ENCODE measurements at regions not wholly inside any gene's neighbourhood (a gene's known extent, or its start where the extent isn't known, plus 50 kb on each side); places are given as distances from the start of the nearest gene placed in this dataset.

GRCh38 chr22:27684901-27685300, 116.7 kb downstream of the MN1 start:
- Mint-ChIP-seq H3K9me3 (peaks cover 7% of the 10 kb centered on the region), H3K27ac (ENCODE audit: unreplicated experiment) (peak overlapping the region; percentile 35), H3K4me3 (no peak overlapping the region), H3K27me3 (ENCODE audit: low read depth) (no peaks in the 10 kb centered on the region), H3K4me1 (peaks cover 52% of the 10 kb centered on the region), H3K36me3 (ENCODE audit: low read depth) (no peaks in the 10 kb centered on the region)
- no peak for TF ChIP-seq CTCF (conservative IDR thresholded peaks at IDR 0.05)
- no peak for DNase-seq (ENCODE audit: low read depth, low spot score)

DNA sequence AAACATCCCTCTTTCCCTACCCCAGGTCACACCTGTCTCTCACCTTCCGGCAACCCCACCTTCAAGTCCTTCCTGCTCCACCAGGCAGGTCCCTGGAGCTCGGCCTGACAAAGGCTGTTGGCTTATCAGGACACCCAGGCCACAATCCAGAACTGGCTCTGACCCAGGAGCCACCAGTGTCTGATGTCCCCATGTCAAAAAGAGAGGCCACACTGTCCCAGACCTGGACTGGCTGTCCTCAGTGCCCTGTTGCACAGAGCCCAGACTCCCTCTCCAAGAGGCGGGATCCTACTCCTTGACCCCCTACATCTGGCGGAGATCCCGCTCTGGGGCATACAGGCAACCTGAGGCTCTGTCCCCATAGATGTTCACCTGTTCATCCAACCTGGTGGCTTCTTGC, 116.0 kb downstream of the MN1 start:
- no peak overlapping the region for H3K4me3 Mint-ChIP-seq
- DNase-seq (ENCODE audit: low read depth, low spot score) = no peak
- H3K4me1 Mint-ChIP-seq = peaks cover 46% of the 10 kb centered on the region
- no peak overlapping the region for H3K27ac Mint-ChIP-seq (ENCODE audit: unreplicated experiment)
- peaks cover 7% of the 10 kb centered on the region for H3K9me3 Mint-ChIP-seq
- no peaks in the 10 kb centered on the region for H3K27me3 Mint-ChIP-seq (ENCODE audit: low read depth)
- no peaks in the 10 kb centered on the region for H3K36me3 Mint-ChIP-seq (ENCODE audit: low read depth)
- no peak for TF ChIP-seq CTCF (conservative IDR thresholded peaks at IDR 0.05)

- no peak overlapping the region for H3K4me3 Mint-ChIP-seq
- no peak overlapping the region for H3K27ac Mint-ChIP-seq (ENCODE audit: unreplicated experiment)
These were observed 115.6 kb downstream of the MN1 start for GRCh38 chr22:27685970-27686369.

DNA sequence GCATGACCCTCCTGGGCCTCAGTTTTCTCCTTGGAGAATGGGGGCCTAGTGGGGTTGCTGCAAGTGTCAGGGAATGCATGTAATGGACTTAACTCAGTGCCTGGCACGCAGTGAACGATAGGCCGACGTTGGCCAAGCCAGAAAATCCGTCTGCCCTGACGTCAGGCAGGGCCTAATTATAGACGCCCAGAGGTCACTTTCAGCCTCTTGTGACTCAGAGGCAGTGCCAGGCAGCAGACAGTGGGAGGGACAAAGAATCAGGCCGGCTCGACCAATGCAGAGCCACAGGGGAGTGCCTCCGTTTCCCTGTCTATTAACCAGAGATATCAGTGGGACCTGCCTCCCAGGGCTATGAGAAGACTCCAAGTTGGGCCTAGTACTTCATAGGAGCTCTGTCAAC, 115.0 kb downstream of the MN1 start:
- no peak for DNase-seq (ENCODE audit: low read depth, low spot score)
- Mint-ChIP-seq H3K27ac (ENCODE audit: unreplicated experiment) (peak overlapping the region; percentile 96), H3K4me3 (no peak overlapping the region), H3K4me1 (peaks cover 40% of the 10 kb centered on the region), H3K27me3 (ENCODE audit: low read depth) (no peaks in the 10 kb centered on the region), H3K36me3 (ENCODE audit: low read depth) (no peaks in the 10 kb centered on the region), H3K9me3 (peaks cover 7% of the 10 kb centered on the region)
- TF ChIP-seq CTCF (conservative IDR thresholded peaks at IDR 0.05) = no peak

More at GRCh38 chr22:27685970-27686369, 115.6 kb downstream of the MN1 start:
- Mint-ChIP-seq H3K27me3 (ENCODE audit: low read depth) (no peaks in the 10 kb centered on the region), H3K36me3 (ENCODE audit: low read depth) (no peaks in the 10 kb centered on the region), H3K4me1 (peaks cover 42% of the 10 kb centered on the region), H3K9me3 (peaks cover 7% of the 10 kb centered on the region)
- DNase-seq (ENCODE audit: low read depth, low spot score) = no peak
- no peak for TF ChIP-seq CTCF (conservative IDR thresholded peaks at IDR 0.05)

DNA sequence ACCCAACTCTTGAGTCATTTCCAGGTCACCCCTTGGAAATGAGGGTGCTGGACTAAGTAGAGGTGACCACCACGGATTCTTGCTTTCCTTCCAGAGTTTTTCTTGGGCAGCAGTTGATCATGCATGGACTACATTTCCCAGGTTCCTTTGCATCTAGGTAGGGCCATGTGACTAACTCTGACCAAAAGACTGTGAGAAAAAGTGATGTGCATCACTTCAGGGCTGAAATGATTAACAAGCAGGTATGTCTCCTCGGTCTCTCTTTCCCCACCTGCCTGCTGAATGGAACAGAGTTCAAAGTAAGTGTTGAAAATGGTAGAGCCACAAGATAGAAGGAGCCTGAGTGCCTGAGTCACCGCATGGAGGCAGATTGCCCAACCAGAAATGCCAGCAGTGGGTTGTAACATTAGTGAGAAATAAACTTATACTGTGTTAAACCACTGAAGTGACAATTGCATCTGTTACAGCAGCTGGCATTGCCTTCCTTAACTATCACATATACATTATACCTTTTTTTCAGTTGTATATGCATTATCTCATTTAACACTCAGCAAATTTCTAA, 113.5 kb downstream of the MN1 start:
- DNase-seq (ENCODE audit: low read depth, low spot score) = no peak
- no peak overlapping the region for H3K4me3 Mint-ChIP-seq
- TF ChIP-seq CTCF (conservative IDR thresholded peaks at IDR 0.05) = no peak
- no peak overlapping the region for H3K27ac Mint-ChIP-seq (ENCODE audit: unreplicated experiment)
- no peaks in the 10 kb centered on the region for H3K36me3 Mint-ChIP-seq (ENCODE audit: low read depth)
- H3K27me3 Mint-ChIP-seq (ENCODE audit: low read depth) = no peaks in the 10 kb centered on the region
- peaks cover 7% of the 10 kb centered on the region for H3K9me3 Mint-ChIP-seq
- H3K4me1 Mint-ChIP-seq = peaks cover 27% of the 10 kb centered on the region
